GM18520 (cell line): ENCODE measurements at regions not wholly inside any gene's neighbourhood (a gene's known extent, or its start where the extent isn't known, plus 50 kb on each side); places are given as distances from the start of the nearest gene placed in this dataset.
"Not testable (repeated sequence)": the region's sequence is repeated elsewhere in the genome, so short reads cannot be mapped to it uniquely, and the experiment has no call there.

ENCODE experiments used
- ATAC-seq: cut with Tn5 transposase; IDR thresholded peaks from one replicate; pipeline ENCODE4 v1.9.1; 2021; ENCODE audit not compliant: unreplicated experiment

- ATAC-seq: no peak
Measured at GRCh38 chr3:197431346-197431910, 124.3 kb downstream of the BDH1 start.

- ATAC-seq: no peak
Measured at GRCh38 chr3:197430934-197431333, 124.8 kb downstream of the BDH1 start.

- no peak for ATAC-seq
Measured at GRCh38 chr3:197430502-197430901, 125.3 kb downstream of the BDH1 start.

- ATAC-seq: no peak
Measured at GRCh38 chr3:197428952-197429351, 126.8 kb downstream of the BDH1 start.

GRCh38 chr3:197428117-197428801, 127.5 kb downstream of the BDH1 start:
- ATAC-seq: no peak

- ATAC-seq: no peak
Measured at GRCh38 chr3:197427021-197427420, 128.6 kb upstream of the DLG1 start.

GRCh38 chr3:197426121-197426566, 127.7 kb upstream of the DLG1 start:
- ATAC-seq: no peak

- ATAC-seq: no peak
Measured at GRCh38 chr3:197425485-197426120, 127.2 kb upstream of the DLG1 start.

GRCh38 chr3:197424674-197425484, 126.5 kb upstream of the DLG1 start:
- no peak for ATAC-seq

GRCh38 chr3:197424266-197424665, 125.9 kb upstream of the DLG1 start:
- no peak for ATAC-seq

GRCh38 chr3:197423376-197423775, 125.0 kb upstream of the DLG1 start:
- ATAC-seq: no peak

- no peak for ATAC-seq
Measured at GRCh38 chr3:197422506-197422905, 124.1 kb upstream of the DLG1 start.

- no peak for ATAC-seq
Measured at GRCh38 chr3:197421021-197421420, 122.6 kb upstream of the DLG1 start.

GRCh38 chr3:197420566-197420965, 122.2 kb upstream of the DLG1 start:
- ATAC-seq: no peak

- no peak for ATAC-seq
Measured at GRCh38 chr3:197420115-197420514, 121.7 kb upstream of the DLG1 start.

GRCh38 chr3:197419696-197420095, 121.3 kb upstream of the DLG1 start:
- no peak for ATAC-seq

GRCh38 chr3:197417911-197418618, 119.7 kb upstream of the DLG1 start:
- no peak for ATAC-seq

- ATAC-seq: no peak
Measured at GRCh38 chr3:197417441-197417840, 119.0 kb upstream of the DLG1 start.

GRCh38 chr3:197411899-197412298, 113.5 kb upstream of the DLG1 start:
- not testable (repeated sequence) for ATAC-seq

GRCh38 chr3:197410170-197410569, 111.8 kb upstream of the DLG1 start:
- ATAC-seq: not testable (repeated sequence)
